ENCODE measurements at regions not wholly inside any gene's neighbourhood (a gene's known extent, or its start where the extent isn't known, plus 50 kb on each side); places are given as distances from the start of the nearest gene placed in this dataset.
"Not testable (repeated sequence)": the region's sequence is repeated elsewhere in the genome, so short reads cannot be mapped to it uniquely, and the experiment has no call there.

DNA sequence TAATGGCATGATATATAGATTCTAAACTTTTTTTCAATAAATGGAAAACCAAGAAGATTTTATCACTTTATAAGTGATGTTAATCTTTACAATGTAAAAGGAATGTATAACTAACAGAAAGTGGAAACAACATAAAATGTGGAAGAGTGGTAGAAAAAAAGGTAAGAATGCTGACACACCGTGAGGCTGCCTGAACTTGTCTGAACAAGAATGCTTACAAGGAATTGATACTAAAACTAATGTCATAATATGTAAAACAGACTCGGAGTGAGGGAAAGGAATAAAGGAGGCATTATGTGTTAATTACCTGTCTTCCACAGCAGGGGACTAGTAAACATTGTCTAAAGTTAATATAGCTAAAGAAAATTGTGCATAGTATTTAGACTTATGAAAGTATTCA, 958.8 kb upstream of the TMEFF2 start:
- DNase-seq (ENCODE audit: low read depth): no peak
- H3K4me3 ChIP-seq (ENCODE audit: low read depth, low read length): no peak overlapping the region
- TF ChIP-seq, protein P1, sequence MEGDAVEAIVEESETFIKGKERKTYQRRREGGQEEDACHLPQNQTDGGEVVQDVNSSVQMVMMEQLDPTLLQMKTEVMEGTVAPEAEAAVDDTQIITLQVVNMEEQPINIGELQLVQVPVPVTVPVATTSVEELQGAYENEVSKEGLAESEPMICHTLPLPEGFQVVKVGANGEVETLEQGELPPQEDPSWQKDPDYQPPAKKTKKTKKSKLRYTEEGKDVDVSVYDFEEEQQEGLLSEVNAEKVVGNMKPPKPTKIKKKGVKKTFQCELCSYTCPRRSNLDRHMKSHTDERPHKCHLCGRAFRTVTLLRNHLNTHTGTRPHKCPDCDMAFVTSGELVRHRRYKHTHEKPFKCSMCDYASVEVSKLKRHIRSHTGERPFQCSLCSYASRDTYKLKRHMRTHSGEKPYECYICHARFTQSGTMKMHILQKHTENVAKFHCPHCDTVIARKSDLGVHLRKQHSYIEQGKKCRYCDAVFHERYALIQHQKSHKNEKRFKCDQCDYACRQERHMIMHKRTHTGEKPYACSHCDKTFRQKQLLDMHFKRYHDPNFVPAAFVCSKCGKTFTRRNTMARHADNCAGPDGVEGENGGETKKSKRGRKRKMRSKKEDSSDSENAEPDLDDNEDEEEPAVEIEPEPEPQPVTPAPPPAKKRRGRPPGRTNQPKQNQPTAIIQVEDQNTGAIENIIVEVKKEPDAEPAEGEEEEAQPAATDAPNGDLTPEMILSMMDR (conservative IDR thresholded peaks at IDR 0.05; ENCODE audit: low read depth, low read length): no peak

DNA sequence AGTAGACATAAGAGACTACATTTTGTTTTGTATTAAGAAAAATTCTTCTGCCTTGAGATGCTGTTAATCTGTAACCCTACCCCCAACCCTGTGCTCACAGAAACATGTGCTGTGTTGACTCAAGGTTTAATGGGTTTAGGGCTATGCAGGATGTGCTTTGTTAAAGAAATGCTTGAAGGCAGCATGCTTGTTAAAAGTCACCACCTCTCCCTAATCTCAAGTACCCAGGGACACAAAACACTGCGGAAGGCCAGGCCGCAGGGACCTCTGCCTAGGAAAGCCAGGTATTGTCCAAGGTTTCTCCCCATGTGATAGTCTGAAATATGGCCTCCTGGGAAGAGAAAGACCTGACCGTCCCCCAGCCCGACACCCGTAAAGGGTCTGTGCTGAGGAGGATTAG, 947.7 kb upstream of the TMEFF2 start:
- not testable (repeated sequence) for DNase-seq (ENCODE audit: low read depth)

DNA sequence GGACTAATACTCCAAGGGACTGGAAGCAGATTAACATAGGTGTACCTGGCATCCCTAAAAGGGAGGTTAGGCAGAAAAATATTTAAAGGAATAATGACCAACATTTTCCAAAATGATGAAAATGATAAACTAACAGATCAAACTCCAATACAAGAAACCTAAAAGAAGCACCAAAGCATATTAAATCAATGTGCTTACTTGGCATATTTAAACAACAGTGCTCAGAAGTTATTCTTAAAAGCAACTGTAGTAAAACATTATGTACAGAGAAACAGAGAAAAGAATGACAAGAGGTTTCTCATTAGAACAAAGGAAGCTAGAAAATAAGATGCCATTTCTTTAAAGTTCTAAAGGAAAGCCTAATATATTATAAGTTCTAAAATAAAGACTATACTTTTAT, 947.3 kb upstream of the TMEFF2 start:
- H3K4me3 ChIP-seq (ENCODE audit: low read depth, low read length): no peak overlapping the region
- TF ChIP-seq, protein P1 (conservative IDR thresholded peaks at IDR 0.05; ENCODE audit: low read depth, low read length): no peak
- DNase-seq (ENCODE audit: low read depth): no peak

More for the DNA sequence above, 947.7 kb upstream of the TMEFF2 start:
- H3K4me3 ChIP-seq (ENCODE audit: low read depth, low read length): not testable (repeated sequence)

DNA sequence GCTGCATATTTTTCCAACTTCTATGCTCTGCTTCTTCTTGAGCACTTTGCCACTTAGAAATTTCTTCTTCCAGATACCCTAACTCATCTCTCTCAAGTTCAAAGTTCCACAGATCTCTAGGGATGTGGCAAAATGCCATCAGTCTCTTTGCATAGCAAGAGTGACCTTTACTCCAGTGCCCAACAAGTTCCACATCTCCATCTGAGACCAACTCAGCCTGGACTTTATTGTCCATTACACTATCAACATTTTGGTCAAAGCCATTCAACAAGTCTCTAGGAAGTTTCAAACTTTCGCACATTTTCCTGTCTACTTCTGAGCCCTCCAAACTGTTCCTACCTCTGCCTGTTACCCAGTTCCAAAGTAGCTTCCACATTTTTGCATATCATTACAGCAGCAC, 946.2 kb upstream of the TMEFF2 start:
- not testable (repeated sequence) for DNase-seq (ENCODE audit: low read depth)

DNA sequence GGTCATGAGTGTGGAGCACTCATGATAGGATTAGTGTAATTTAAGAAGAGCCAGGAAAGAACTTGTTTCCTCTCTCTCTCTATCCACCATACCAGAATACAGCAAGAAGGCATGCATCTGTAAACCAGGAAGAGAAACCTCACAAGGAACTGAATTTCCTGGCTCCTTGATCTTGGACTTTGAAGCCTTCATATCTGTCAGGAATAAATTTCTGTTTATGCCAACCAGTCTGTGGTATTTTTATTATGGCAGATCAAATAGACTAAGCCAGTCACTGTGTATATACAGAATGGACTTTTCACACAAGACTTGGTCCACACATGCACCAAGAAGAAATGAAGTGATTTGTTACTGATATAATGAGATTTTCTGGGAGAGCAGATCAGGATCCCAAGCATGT, 930.1 kb upstream of the TMEFF2 start:
- no peak overlapping the region for H3K4me3 ChIP-seq (ENCODE audit: low read depth, low read length)
- DNase-seq (ENCODE audit: low read depth): no peak
- TF ChIP-seq, protein P1 (conservative IDR thresholded peaks at IDR 0.05; ENCODE audit: low read depth, low read length): no peak

More for the DNA sequence above, 946.2 kb upstream of the TMEFF2 start:
- not testable (repeated sequence) for H3K4me3 ChIP-seq (ENCODE audit: low read depth, low read length)

DNA sequence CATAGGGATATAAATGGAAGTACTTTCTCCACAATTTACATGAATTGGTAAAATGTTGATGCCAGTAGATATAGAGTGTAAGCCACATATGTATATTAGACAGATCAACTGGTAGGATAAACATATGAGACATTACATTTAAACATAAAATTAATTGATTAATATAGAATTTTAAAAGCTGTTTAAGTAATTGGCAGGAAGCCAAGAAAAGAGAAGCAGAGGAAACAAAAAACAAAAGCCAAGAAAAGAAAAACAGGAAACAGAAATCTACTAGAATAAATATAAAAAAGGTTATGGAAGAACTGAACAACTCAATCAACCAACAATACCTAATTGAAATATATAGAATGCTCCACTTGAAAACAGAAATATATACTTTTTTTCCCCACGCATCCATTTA, 920.1 kb upstream of the TMEFF2 start:
- no peak for DNase-seq (ENCODE audit: low read depth)
- TF ChIP-seq, protein P1 (conservative IDR thresholded peaks at IDR 0.05; ENCODE audit: low read depth, low read length): no peak
- H3K4me3 ChIP-seq (ENCODE audit: low read depth, low read length): no peak overlapping the region

DNA sequence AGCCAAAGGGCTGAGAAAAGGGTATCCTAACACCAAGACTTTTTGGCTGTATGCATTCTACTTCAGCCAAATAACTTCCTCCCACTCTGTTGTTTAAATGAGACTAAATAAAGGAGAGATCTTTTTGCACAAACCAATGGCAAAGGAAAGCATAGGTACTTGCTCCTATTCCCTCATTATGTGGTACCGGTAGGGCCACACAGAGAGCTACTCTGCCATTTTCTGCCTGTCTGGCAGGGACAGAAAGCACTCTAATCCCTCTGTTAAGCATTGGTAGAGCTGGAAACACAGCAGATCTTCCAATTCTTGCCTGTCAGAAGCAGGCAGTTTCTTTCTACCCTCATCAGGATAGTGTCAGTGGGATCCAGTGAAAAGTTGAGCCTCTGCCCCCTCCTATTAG, 918.3 kb upstream of the TMEFF2 start:
- H3K4me3 ChIP-seq (ENCODE audit: low read depth, low read length): no peak overlapping the region
- TF ChIP-seq, protein P1 (conservative IDR thresholded peaks at IDR 0.05; ENCODE audit: low read depth, low read length): no peak
- no peak for DNase-seq (ENCODE audit: low read depth)

DNA sequence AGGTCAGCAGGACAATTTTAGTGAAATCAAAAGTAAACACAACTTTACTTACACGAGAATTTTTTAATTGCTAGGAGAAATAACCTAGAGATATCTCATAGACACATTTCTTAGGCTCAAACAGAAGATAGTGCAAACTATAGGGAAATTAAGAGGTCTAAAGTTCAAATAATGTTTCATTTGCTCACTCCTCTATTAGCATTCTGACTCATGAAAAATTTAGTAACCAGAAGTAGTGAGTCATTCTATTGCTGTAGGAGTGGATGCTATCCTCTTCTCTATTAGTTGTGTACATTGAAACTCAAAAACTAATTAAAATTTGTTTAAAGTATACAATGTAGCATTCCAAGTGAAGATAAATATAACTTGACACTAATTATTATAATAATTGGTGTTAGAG, 908.3 kb upstream of the TMEFF2 start:
- H3K4me3 ChIP-seq (ENCODE audit: low read depth, low read length): no peak overlapping the region
- TF ChIP-seq, protein P1 (conservative IDR thresholded peaks at IDR 0.05; ENCODE audit: low read depth, low read length): no peak
- DNase-seq (ENCODE audit: low read depth): peak; percentile 7
